ENCODE measurements at regions not wholly inside any gene's neighbourhood (a gene's known extent, or its start where the extent isn't known, plus 50 kb on each side); places are given as distances from the start of the nearest gene placed in this dataset.

DNA sequence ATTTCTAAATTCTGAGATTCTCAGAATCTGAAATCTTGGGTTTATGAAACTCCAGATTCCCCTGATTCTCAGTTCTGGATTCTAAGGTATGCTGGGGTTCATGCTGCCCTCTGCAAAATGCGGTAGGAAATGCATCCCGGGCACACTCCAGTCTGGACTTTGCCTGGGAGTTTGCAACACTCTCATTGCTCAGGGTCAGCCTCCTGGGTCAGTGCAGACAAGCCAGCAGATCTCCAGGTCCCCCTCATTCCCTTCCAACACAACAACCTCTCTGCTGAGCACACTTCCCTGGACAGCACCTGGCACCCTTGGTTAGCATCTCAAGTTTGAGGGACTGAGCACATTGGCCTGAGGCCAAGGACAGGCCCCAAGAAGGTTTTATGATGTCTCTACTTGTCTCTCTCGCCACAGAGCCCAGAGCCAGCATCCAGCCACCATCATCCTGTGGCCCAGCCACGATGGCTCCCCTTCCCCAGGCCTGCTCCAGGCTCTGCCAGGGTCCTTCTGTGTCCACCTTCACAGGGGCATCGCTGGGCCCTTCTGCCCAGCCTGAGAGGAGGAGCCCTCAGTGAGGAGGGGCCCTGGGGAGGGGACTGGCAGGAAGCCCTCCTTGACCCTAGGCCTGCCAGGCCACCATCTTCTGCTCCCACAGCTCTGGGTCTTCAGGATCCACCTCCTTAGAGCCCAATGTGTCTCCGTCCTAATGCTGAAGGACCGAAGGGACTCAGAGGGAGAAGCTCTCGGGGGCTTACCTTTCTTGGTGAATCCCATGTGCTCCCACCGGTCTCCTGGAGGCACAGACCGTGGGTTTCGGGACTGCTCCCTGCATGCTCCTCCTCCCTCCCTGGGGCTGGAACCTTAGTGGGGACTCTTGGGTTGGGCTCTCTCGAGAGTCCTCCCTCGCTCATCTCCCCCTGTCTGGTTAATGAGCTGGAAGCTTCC, 550.7 kb downstream of the PTPRU start:
- TF ChIP-seq, protein P1, sequence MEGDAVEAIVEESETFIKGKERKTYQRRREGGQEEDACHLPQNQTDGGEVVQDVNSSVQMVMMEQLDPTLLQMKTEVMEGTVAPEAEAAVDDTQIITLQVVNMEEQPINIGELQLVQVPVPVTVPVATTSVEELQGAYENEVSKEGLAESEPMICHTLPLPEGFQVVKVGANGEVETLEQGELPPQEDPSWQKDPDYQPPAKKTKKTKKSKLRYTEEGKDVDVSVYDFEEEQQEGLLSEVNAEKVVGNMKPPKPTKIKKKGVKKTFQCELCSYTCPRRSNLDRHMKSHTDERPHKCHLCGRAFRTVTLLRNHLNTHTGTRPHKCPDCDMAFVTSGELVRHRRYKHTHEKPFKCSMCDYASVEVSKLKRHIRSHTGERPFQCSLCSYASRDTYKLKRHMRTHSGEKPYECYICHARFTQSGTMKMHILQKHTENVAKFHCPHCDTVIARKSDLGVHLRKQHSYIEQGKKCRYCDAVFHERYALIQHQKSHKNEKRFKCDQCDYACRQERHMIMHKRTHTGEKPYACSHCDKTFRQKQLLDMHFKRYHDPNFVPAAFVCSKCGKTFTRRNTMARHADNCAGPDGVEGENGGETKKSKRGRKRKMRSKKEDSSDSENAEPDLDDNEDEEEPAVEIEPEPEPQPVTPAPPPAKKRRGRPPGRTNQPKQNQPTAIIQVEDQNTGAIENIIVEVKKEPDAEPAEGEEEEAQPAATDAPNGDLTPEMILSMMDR (IDR thresholded peaks at IDR 0.05; ENCODE audit: insufficient read depth, low read depth, low read length, missing control alignments) = no peak
- no peak for DNase-seq (ENCODE audit: low read depth)
- no peak overlapping the region for H3K4me3 ChIP-seq (ENCODE audit: low read length)

DNA sequence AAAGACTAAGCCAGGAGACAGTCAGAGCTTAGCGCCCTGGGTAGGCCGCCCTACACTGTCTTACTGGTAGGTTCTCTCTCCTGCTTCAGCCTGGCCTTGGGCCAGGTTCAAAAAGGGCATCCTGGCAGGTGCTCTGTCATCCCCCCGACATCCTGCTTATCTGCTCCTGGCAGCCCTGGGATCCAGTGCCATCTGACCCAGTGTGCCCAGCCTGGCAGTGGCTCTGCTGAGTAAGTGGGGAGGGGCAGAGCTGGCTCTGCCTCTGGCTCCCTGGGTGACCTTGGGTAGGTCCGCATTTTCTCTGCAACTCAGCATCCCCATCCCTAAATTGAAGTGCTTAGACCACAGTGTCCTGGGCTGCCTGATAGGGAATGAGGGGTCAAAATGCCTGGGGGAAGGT, 549.9 kb downstream of the PTPRU start:
- TF ChIP-seq, protein P1 (IDR thresholded peaks at IDR 0.05; ENCODE audit: insufficient read depth, low read depth, low read length, missing control alignments) = no peak
- no peak overlapping the region for H3K4me3 ChIP-seq (ENCODE audit: low read length)
- DNase-seq (ENCODE audit: low read depth) = no peak

DNA sequence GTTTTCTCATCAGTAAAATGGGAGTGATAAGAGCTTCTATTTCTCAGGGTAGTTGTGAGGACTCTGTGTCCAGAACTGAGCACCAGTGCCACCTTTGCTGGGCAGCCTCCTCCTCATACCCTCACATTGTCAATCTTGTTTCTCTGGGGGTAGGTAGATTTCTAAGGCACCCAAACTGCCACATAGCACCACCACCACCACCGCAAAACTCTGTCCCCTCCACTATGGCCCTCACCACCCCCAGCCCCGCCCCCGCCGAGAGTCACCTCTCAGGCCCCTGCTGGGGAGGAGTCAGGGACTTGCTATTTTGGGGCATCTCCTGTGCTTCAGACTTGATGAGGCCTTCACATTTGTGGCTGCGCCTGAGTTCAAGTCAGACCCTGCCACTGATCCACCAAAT, 549.2 kb downstream of the PTPRU start:
- TF ChIP-seq, protein P1 (IDR thresholded peaks at IDR 0.05; ENCODE audit: insufficient read depth, low read depth, low read length, missing control alignments) = no peak
- no peak for DNase-seq (ENCODE audit: low read depth)

DNA sequence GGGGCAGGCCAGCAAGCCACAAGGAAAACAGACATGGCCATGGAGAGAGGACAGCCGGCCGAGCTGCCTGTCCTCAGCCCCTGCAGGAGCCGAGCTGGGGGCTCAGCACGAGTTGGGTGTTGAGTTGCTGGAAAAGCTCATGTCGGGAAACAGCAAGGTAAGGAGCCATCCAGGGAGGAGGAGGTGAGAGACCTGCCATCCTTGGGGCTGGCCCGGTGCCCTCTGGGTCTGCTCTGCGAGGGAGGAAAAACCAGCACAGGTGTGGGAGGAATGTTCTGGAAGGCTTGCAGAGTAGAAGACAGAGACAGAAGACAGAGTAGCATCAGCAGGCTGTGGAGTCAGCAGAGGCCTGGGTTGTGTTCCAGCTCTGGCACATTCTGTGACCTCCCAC, 548.8 kb downstream of the PTPRU start:
- DNase-seq (ENCODE audit: low read depth) = no peak
- TF ChIP-seq, protein P1 (IDR thresholded peaks at IDR 0.05; ENCODE audit: insufficient read depth, low read depth, low read length, missing control alignments) = no peak

More for the DNA sequence above, 549.2 kb downstream of the PTPRU start:
- no peak overlapping the region for H3K4me3 ChIP-seq (ENCODE audit: low read length)

DNA sequence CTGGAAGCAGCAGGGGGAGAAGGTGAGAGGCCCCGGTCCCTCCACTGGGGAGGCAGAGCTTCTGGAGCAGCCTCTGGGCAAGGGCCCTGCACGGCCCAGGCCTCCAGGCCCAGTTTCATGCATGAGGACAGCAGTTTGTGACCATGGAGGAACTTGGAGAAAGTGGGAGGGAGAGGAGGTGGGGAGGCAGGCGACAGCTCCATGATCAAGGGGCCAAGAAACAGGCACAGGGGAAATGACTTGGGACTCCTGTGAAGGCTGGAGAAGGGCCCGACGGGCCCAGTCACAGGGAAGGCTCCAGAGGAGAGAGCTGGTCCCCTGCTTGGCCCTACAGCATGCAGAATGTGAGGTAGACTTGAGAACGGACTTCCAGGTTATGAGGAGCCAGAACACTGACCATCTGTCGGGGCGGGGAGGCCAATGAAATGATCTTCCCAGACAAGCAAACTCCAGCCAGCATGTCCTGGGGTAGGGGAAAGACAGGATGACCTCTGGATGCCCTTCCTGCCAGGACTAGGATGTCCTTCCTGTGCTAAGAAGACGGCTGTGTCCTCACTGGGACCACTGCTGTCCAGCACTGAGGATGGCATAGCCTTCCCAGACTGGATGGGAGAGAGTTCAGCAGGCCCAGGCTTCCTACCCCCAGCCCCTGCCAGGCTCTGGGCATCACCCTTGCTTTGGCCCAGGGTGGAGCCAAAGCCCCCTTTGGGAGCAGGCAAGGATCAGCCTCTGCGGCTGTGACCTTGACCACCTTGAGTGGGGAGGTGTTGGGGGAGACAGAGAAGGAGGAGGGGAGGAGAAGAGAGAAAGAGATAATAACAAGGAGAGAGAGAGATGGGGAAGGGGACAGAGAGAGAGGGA, 548.2 kb downstream of the PTPRU start:
- DNase-seq (ENCODE audit: low read depth) = no peak
- H3K4me3 ChIP-seq (ENCODE audit: low read length) = no peak overlapping the region
- TF ChIP-seq, protein P1 (IDR thresholded peaks at IDR 0.05; ENCODE audit: insufficient read depth, low read depth, low read length, missing control alignments) = no peak

More for the DNA sequence above, 548.8 kb downstream of the PTPRU start:
- no peak overlapping the region for H3K4me3 ChIP-seq (ENCODE audit: low read length)

DNA sequence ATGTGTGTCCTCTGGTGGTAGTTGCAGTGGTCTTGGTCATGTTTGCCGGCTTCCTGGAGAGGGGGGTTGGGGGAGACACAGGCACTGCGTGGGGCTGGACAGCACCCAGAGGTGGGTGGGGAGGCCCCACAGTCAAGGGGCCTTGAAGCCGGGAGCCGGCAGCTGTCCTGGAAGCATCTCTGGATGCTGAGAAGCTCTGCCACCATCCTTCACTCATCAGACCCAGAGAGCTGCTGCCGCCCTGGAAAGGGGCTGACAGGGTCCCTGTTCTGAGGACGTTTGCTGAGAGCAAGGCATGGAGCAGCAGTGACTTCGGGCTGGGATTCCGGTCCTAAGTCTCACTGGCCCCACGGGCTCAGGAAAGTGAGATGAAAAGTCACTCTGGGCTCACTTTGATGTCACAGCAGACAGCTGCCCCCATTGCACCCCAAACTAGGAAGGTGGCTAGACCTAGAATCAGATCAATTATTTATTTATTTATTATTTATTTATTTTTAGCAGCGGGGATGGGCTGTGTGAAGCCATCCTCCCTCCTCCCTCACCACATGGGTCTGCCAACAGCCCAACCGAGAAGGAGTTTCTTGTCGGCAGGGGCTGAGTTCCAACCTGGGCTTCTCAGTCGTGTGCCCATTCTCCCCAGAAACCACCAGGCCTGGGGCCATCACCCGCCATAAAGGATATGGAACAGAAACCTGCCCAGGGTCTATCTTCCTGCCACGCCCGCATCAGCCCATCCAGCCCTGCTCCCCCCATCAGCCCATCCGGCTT, 547.4 kb downstream of the PTPRU start:
- TF ChIP-seq, protein P1 (IDR thresholded peaks at IDR 0.05; ENCODE audit: insufficient read depth, low read depth, low read length, missing control alignments) = no peak
- no peak overlapping the region for H3K4me3 ChIP-seq (ENCODE audit: low read length)
- no peak for DNase-seq (ENCODE audit: low read depth)

All from epithelial cell of esophagus (primary cell).